HEK293 (cell line): ENCODE measurements at regions not wholly inside any gene's neighbourhood (a gene's known extent, or its start where the extent isn't known, plus 50 kb on each side); places are given as distances from the start of the nearest gene placed in this dataset.

Experiments
- CTCF ChIA-PET: fragments of 350-600 bp; formaldehyde crosslinking; extraction: SDS; loops from one replicate; lab custom pipeline; 2021; ENCODE audit warnings: antibody characterized with exemption; lab: Yijun Ruan, JAX
- POLR2A ChIA-PET: fragments of 300-600 bp; formaldehyde crosslinking; extraction: SDS; loops from one replicate; lab custom pipeline; 2020; ENCODE audit warnings: antibody characterized with exemption, inconsistent platforms; lab: Yijun Ruan, JAX
- H3K27ac ChIP-seq: fragments of 200-500 bp; sonication (Bioruptor generic); 2 replicates; pipeline ENCODE4 v1.5.1; 2014; ENCODE audit warnings: low read depth, low read length, control low read depth, inconsistent platforms; ENCODE audit errors: extremely low read depth
- H3K36me3 ChIP-seq, 2 experiments: fragments of 200-500 bp in 1 of 2; sonication (Bioruptor generic) in 1 of 2; 1 replicate in 1 of 2; 2 replicates in 1 of 2; pipeline ENCODE4 v1.5.1; 2014 to 2017; ENCODE audit warnings: inconsistent platforms in 2 of 2, low read length in 2 of 2; ENCODE audit not compliant: control insufficient read depth in 2 of 2, insufficient read depth in 1 of 2
- H3K4me1 ChIP-seq: fragments of 200-500 bp; sonication (Bioruptor generic); 2 replicates; pipeline ENCODE4 v1.5.1; 2014; ENCODE audit warnings: mild to moderate bottlenecking, low read length, inconsistent platforms; ENCODE audit not compliant: control insufficient read depth, insufficient read depth
- H3K4me3 ChIP-seq: 2 replicates; pipeline ENCODE4 v1.5.1; 2011; ENCODE audit warnings: low read depth, mild to moderate bottlenecking, control low read depth, low read length, moderate library complexity
- H3K9me3 ChIP-seq: fragments of 200-500 bp; sonication (Bioruptor generic); 2 replicates; pipeline ENCODE4 v1.5.1; 2014; ENCODE audit warnings: low read depth, low read length, inconsistent platforms; ENCODE audit not compliant: control insufficient read depth, insufficient read depth
- GFI1B ChIP-seq: fragments of 450-650 bp; formaldehyde crosslinking; IDR thresholded peaks from 2 replicates; pipeline ENCODE4 v1.5.1; 2016; ENCODE audit warnings: missing biosample characterization, missing genetic modification characterization
- KLF8 ChIP-seq: fragments of 450-650 bp; formaldehyde crosslinking; IDR thresholded peaks from 2 replicates; pipeline ENCODE4 v1.5.1; 2016; ENCODE audit warnings: missing biosample characterization, missing genetic modification characterization
- ZBTB6 ChIP-seq: fragments of 450-650 bp; formaldehyde crosslinking; IDR thresholded peaks from 2 replicates; pipeline ENCODE4 v1.5.1; 2017; ENCODE audit warnings: missing biosample characterization, missing genetic modification characterization
- ZFP41 ChIP-seq: fragments of 450-650 bp; formaldehyde crosslinking; IDR thresholded peaks from 2 replicates; pipeline ENCODE4 v1.5.1; 2016; ENCODE audit warnings: missing biosample characterization, missing genetic modification characterization, borderline replicate concordance
- ZNF2 ChIP-seq: fragments of 450-650 bp; formaldehyde crosslinking; IDR thresholded peaks from 2 replicates; pipeline ENCODE4 v1.5.1; 2016; ENCODE audit warnings: missing biosample characterization, missing genetic modification characterization
- ZNF266 ChIP-seq: fragments of 450-650 bp; formaldehyde crosslinking; IDR thresholded peaks from 2 replicates; pipeline ENCODE4 v1.5.1; 2016; ENCODE audit warnings: missing biosample characterization, missing genetic modification characterization, low read depth
- ZNF302 ChIP-seq: fragments of 450-650 bp; formaldehyde crosslinking; IDR thresholded peaks from 2 replicates; pipeline ENCODE4 v1.5.1; 2016; ENCODE audit warnings: missing biosample characterization, missing genetic modification characterization, low read depth
- ZNF416 ChIP-seq: fragments of 450-650 bp; formaldehyde crosslinking; IDR thresholded peaks from 2 replicates; pipeline ENCODE4 v1.5.1; 2016; ENCODE audit warnings: missing biosample characterization, missing genetic modification characterization
- ZNF555 ChIP-seq: fragments of 450-650 bp; formaldehyde crosslinking; conservative IDR thresholded peaks from 2 replicates; pipeline ENCODE4 v1.5.1; 2017; ENCODE audit warnings: missing biosample characterization, mild to moderate bottlenecking, missing genetic modification characterization, inconsistent platforms
- ZNF626 ChIP-seq: fragments of 450-650 bp; sonication (Bioruptor Pico); formaldehyde crosslinking; IDR thresholded peaks from 2 replicates; pipeline ENCODE4 v1.5.1; 2018; ENCODE audit warnings: missing biosample characterization, missing genetic modification characterization, inconsistent platforms
- ZNF768 ChIP-seq: fragments of 450-650 bp; formaldehyde crosslinking; IDR thresholded peaks from 2 replicates; pipeline ENCODE4 v1.5.1; 2018; ENCODE audit warnings: missing biosample characterization, mild to moderate bottlenecking, missing genetic modification characterization
- ZNF830 ChIP-seq: fragments of 450-650 bp; IDR thresholded peaks from 2 replicates; pipeline ENCODE4 v1.5.0; 2018; ENCODE audit warnings: missing biosample characterization, missing genetic modification characterization, low read depth, mild to moderate bottlenecking, moderate library complexity
- ZSCAN23 ChIP-seq: fragments of 450-650 bp; formaldehyde crosslinking; IDR thresholded peaks from 2 replicates; pipeline ENCODE4 v1.5.1; 2016; ENCODE audit warnings: missing biosample characterization, missing genetic modification characterization
- ZSCAN4 ChIP-seq: fragments of 450-650 bp; formaldehyde crosslinking; IDR thresholded peaks from 2 replicates; pipeline ENCODE4 v1.5.1; 2017; ENCODE audit warnings: missing biosample characterization, missing genetic modification characterization
- TF ChIP-seq, protein P1 (sequence below): fragments of 450-650 bp; formaldehyde crosslinking; IDR thresholded peaks from 2 replicates; pipeline ENCODE4 v1.5.1; 2016; ENCODE audit warnings: missing biosample characterization, missing genetic modification characterization
- TF ChIP-seq, protein P2 (sequence below): fragments of 450-650 bp; formaldehyde crosslinking; IDR thresholded peaks from 2 replicates; pipeline ENCODE4 v1.5.1; 2016; ENCODE audit warnings: missing biosample characterization, missing genetic modification characterization

DNA sequence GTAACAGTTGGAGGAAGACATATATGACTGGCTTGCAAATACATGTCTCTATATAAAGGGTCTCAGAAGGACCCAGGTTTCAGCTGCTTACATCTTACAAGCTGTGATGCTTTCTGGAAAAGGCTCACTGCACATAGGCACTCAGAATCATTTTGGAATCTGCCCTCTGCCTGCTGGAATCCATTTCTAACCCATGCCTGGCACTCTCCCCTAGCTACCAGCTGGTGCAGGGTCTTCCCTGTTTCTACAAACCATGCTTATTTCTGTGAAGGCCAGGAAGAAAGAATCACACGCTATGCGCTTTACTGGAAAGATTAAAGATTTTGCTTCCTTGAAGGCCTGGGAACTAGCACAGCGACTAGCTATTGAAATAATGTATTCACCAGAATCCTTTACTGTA is 151.3 kb downstream of the DICER1 start:
- no peak overlapping the region for H3K4me3 ChIP-seq
- no peaks in the 10 kb centered on the region for H3K4me1 ChIP-seq
- CTCF ChIA-PET: no interaction called here
- TF ChIP-seq ZNF302 (tag by site-specific recombination) (no peak), ZSCAN4 (tag by site-specific recombination) (no peak), ZNF416 (tag by site-specific recombination) (no peak)
- no peak overlapping the region for H3K27ac ChIP-seq
- no peaks in the 10 kb centered on the region for H3K9me3 ChIP-seq
- POLR2A ChIA-PET: no interaction called here
- no peaks in the 10 kb centered on the region for H3K36me3 ChIP-seq

DNA sequence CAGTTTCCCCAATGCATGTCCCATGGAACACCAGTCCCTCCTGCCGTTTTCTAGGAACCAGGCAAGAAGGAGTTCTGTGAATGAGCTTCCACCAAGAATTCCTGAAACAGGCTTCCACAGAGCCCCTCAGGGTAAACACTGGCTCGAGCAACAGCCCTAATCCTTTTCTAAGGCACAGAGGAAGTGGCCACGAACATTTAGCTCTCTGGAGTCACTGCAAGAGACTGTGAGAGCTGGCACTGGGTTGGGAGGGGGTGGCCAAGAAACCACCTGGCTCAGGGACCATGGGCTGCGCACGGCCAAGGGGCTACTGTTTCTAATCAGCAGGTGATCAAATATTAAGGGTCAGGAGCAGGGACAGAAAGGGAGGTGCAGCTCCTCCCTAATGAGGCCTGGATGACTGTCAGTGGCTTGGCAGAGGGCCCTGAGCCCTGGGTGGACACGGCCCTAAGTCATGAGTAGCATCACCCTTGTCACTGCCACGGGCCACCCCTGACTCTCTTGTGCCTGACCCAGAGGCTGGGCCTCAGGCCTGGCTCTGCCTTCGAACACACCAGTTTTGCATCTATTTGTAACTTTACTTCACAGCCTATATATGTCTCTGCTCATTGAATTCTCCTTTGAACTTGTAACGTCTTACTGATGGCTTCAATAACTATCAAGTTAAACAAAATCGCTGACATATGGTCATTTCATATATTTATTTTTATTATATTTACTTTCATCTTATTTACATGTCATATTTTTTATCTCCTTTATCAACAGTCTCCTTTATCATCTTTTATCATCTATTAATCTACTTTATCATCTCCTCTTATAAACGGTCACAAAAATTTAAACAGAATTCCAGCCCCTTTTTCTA is 154.0 kb downstream of the DICER1 start:
- Histone ChIP-seq H3K4me1 (no peaks in the 10 kb centered on the region), H3K27ac (no peak overlapping the region), H3K36me3 (no peaks in the 10 kb centered on the region), H3K9me3 (no peaks in the 10 kb centered on the region), H3K4me3 (no peak overlapping the region)
- CTCF ChIA-PET: no interaction called here
- TF ChIP-seq, protein P1, sequence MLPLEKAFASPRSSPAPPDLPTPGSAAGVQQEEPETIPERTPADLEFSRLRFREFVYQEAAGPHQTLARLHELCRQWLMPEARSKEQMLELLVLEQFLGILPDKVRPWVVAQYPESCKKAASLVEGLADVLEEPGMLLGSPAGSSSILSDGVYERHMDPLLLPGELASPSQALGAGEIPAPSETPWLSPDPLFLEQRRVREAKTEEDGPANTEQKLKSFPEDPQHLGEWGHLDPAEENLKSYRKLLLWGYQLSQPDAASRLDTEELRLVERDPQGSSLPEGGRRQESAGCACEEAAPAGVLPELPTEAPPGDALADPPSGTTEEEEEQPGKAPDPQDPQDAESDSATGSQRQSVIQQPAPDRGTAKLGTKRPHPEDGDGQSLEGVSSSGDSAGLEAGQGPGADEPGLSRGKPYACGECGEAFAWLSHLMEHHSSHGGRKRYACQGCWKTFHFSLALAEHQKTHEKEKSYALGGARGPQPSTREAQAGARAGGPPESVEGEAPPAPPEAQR (tag by site-specific recombination): no peak
- TF ChIP-seq ZNF830: no peak
- no peak for TF ChIP-seq ZNF626
- TF ChIP-seq, protein P2, sequence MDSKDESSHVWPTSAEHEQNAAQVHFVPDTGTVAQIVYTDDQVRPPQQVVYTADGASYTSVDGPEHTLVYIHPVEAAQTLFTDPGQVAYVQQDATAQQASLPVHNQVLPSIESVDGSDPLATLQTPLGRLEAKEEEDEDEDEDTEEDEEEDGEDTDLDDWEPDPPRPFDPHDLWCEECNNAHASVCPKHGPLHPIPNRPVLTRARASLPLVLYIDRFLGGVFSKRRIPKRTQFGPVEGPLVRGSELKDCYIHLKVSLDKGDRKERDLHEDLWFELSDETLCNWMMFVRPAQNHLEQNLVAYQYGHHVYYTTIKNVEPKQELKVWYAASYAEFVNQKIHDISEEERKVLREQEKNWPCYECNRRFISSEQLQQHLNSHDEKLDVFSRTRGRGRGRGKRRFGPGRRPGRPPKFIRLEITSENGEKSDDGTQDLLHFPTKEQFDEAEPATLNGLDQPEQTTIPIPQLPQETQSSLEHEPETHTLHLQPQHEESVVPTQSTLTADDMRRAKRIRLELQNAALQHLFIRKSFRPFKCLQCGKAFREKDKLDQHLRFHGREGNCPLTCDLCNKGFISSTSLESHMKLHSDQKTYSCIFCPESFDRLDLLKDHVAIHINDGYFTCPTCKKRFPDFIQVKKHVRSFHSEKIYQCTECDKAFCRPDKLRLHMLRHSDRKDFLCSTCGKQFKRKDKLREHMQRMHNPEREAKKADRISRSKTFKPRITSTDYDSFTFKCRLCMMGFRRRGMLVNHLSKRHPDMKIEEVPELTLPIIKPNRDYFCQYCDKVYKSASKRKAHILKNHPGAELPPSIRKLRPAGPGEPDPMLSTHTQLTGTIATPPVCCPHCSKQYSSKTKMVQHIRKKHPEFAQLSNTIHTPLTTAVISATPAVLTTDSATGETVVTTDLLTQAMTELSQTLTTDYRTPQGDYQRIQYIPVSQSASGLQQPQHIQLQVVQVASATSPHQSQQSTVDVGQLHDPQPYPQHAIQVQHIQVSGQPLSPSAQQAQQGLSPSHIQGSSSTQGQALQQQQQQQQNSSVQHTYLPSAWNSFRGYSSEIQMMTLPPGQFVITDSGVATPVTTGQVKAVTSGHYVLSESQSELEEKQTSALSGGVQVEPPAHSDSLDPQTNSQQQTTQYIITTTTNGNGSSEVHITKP (tag by site-specific recombination): no peak
- TF ChIP-seq ZNF2 (tag by site-specific recombination): no peak
- TF ChIP-seq GFI1B (tag by site-specific recombination): no peak
- TF ChIP-seq ZNF768: no peak
- TF ChIP-seq ZBTB6 (tag by site-specific recombination): no peak
- TF ChIP-seq ZSCAN23 (tag by site-specific recombination): no peak
- TF ChIP-seq ZNF555 (tag by site-specific recombination): no peak
- TF ChIP-seq KLF8 (tag by site-specific recombination): no peak
- TF ChIP-seq ZNF266 (tag by site-specific recombination): no peak
- TF ChIP-seq ZFP41: no peak
- POLR2A ChIA-PET: no interaction called here
